NCI-H526 treated with DMSO at 0.1 percent for 48 hours (cell line): ENCODE measurements at regions not wholly inside any gene's neighbourhood (a gene's known extent, or its start where the extent isn't known, plus 50 kb on each side); places are given as distances from the start of the nearest gene placed in this dataset.
"Not testable (repeated sequence)": the region's sequence is repeated elsewhere in the genome, so short reads cannot be mapped to it uniquely, and the experiment has no call there.

ENCODE experiments used
- DNase-seq: peaks from one replicate; lab custom pipeline; 2025; lab: John Stamatoyannopoulos, UW

- no peak for DNase-seq
Measured at GRCh38 chr6:14520029-14520428, 402.5 kb downstream of the CD83 start.

DNA sequence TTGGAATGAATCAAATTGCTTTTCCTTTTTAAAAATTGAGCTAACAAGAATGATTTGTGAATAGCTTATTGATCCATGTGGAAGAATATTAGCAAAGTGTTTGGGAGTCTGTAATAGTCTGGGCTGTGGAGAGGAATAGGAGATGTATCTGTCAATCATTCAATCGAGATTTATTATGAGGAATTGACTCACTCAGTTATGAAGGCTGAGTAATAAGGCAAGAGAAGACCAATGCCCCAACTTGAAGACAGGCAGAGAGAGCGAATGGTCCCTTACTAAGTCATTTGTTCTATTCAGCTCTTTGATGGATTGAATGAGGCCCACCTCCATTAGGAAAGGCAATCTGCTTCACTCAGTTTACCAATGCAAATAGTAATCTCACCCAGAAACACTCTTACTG lies 403.0 kb downstream of the CD83 start:
- DNase-seq = no peak

GRCh38 chr6:14521141-14521540 lies 403.6 kb downstream of the CD83 start:
- DNase-seq = no peak

DNA sequence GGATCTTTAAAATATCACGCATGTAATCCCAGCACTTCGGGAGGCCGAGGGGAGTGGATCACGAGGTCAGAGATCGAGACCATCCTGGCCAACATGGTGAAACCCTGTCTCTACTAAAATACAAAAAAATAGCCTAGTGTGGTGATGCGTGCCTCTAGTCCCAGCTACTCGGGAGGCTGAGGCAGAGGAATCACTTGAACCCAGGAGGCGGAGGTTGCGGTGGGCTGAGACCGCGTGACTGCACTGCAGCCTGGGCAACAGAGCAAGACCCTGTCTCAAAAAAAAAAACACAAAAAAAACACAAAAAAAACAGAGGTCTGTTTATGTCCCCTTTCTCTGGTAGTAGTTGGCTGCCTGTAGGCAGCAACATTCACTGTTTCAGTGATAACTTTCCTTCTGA lies 404.3 kb downstream of the CD83 start:
- not testable (repeated sequence) for DNase-seq

- no peak for DNase-seq
Measured at GRCh38 chr6:14524319-14524718, 406.7 kb downstream of the CD83 start.

- no peak for DNase-seq
Measured at GRCh38 chr6:14530385-14530784, 412.8 kb downstream of the CD83 start.

DNA sequence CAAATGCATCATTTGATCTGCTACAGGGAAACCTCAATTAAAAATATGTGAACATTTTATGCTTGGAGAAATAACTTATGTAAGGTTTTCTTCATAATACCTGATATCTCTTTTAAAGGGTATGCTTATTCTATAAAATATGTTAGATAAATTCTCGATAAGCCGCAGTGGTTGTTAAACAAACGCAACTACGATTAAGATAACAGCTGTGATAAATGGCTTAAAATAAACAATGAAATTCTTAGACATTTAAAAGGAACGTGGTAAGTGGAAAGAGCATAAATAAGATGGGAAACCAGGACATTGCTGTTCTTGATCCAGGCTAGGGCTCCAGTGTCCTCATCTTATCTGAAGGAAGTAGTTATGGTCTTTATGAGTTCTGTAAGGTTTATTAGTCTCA lies 415.9 kb downstream of the CD83 start:
- DNase-seq = no peak

GRCh38 chr6:14537030-14537429 lies 419.5 kb downstream of the CD83 start:
- DNase-seq = no peak

- no peak for DNase-seq
Measured at GRCh38 chr6:14540276-14540675, 422.7 kb downstream of the CD83 start.

DNA sequence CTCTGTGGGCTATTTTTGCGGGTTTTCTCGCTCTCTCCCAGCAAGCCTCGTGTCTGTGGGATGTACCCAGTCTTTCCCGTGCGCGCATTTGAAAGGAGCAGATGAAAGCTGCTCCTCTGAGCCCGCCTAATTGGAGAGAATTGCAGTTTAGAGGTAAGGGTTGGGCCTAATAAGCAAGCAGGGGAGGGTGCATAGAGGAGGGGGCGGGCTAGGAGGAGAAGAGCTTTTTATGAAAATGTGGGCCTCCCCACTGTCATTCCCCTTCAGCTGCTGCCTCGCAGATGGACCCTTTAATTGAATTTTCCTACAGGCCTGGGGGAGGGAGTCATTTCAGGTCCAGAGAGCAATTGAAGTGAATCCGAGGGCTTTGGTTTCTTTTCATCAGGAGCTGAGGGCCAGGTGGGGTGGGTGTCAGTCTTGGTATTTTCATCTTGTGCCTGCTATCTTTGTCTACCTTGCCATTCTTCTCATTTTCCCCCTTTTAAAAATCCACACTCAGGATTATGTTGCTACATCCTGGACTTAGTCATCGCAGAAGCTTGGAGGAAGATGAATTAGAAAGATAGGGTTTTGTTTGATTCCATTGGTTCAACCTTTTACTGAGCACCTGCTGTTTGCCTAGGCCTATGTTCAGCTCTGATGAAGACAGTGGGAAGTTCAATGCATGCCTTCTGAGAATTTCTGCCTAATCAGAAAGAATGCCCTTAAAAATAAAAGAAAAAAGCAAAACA lies 423.4 kb downstream of the CD83 start:
- no peak for DNase-seq

- DNase-seq = no peak
Measured at GRCh38 chr6:14542670-14543366, 425.2 kb downstream of the CD83 start.

DNA sequence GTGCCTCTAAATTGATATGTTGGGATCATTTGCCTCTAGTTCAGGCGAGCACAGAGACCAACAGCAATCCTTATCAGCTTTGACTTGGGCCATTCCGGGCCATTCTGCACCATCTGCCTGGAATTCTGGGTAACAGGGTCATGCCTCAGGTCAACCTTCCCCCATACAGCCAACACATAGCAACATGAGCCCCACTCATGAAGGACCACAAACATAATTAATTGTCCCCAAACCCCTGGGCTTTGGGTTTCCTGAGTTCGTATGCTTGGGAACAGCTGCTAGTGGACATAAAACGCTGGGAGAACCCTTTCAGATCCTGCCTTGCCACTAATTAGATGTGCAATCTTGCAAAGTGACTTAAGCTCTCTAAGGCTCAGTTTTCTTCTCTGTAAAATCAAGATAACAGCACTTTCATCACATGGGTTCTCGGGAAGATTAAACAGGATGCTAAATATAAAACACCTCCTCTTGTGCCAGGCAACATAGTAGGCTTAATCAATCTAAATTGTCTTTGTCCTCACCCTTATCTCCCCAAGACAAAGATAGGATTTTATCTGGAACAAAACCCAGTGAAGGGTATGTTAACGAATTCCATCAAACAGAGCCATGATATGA lies 426.5 kb downstream of the CD83 start:
- DNase-seq = no peak

DNA sequence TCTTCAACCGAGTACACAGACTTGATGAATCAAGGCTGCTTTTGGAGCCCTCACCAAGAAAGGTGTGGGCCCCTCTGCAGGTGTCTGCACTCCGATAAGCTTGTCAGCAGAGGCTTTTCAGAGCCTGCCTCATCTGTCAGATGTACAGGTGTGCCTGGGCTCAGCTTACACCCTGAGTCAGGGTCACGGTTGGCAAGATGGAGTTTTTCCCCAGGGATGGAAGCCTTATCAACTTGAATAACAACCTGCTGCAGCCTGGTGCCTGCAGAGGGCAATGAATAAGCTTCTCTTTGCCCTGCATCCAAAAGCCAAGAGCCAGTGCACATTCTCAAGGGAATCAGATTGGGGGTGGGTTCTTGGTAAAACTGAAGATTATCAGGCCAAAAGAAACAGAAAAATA lies 427.1 kb downstream of the CD83 start:
- peak; percentile 88 for DNase-seq

- DNase-seq = no peak
Measured at GRCh38 chr6:14545496-14545895, 427.9 kb downstream of the CD83 start.

GRCh38 chr6:14546036-14546435 lies 428.5 kb downstream of the CD83 start:
- DNase-seq = no peak

- no peak for DNase-seq
Measured at GRCh38 chr6:14547284-14547998, 429.9 kb downstream of the CD83 start.

DNA sequence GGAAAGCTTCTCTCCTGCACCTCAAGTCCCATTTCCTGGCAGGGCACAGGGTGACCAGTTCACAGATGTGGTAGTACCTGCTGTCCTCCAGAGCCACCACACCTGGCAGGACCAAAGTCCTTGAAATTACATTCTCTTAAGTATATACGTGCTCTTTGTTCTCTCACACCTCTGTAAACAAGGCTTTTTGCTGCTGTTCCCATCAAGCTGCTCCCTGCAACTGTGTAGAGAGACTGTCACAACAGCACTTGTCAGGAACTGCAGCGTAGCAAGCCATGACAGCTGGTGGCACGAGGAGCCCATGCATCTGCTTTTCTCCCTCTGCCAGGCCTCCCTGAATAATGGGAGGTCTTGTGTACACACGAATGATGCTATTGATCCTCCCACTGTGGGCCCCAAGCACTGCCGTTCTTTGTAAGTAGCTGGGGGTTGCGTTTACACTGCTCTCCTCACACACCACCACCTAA lies 431.8 kb downstream of the CD83 start:
- peak; percentile 52 for DNase-seq

DNA sequence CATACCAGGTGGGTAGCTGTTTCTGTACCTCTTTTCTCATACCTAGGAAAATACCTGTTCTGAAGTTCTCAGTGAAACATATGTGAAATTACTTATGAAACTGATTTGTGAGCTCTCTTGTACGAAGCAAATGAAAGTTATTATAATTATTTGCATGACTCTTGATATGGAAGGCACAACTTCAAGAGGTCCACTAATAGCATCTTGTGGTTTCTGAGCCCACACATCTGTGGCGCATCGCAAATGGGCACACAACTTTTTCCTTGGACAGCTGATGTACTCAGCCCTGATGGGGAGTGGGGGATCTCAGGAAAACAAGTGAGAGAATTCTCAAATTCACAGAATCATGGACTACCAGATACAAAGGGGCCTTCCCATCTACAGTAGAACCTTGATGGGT lies 432.3 kb downstream of the CD83 start:
- DNase-seq = no peak

- DNase-seq = no peak
Measured at GRCh38 chr6:14550410-14550809, 432.8 kb downstream of the CD83 start.

DNA sequence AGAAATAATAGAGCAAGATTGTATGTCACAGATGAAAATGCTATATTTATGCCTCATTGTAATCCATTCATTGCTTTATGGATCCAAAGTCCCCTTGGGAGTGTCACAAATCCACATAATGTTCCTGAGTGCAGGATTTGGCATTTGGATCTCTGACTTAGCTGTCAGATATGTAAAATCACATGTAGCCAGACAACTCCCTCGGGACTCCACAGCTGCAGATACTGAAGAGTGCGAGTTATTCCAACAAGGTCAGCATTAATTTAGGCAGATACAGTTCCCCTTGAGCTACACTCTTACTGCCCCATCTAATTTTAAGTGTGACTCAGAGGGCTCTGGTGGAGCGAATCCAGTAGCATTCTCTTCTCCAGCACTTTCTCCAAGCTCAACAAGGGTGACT lies 433.2 kb downstream of the CD83 start:
- no peak for DNase-seq

- DNase-seq = not testable (repeated sequence)
Measured at GRCh38 chr6:14551601-14552000, 434.0 kb downstream of the CD83 start.

DNA sequence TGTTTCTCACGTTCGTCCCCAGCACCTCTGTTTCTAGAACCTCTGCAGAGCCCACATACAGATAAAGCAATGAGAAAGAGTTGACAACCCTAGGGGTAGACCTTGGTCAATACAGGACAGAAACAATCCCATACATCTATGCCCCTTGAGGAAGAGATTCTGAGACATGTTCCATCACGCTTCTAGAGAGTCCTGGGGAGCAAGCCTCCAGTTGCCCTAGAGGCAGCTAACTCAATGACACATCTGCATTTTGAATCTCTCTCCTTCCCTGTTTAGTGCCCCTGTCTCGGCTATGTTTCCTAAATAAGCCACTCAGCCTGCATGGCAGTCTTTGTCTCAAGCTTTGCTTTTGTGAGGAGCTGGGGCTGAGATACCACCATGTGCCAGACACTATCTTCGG lies 435.3 kb downstream of the CD83 start:
- DNase-seq = no peak

DNA sequence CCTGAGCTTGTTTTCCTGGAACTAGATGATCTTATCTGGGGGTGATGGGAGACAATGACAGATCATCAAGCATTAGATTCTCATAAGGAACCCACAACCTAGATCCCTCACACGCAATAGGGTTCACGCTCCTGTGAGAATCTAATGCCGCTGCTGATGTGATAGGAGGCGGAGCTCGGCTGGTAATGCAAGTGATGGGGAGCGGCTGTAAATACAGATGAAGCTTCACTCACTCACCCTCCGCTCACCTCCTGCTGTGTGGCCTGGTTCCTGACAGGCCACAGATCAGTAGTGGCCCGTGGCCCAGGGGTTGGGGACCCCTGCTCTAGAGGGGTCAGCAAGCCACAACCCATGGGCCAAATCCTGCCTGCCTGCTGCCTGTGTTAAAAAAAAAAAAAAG lies 435.9 kb downstream of the CD83 start:
- no peak for DNase-seq
